ENCODE measurements at regions not wholly inside any gene's neighbourhood (a gene's known extent, or its start where the extent isn't known, plus 50 kb on each side); places are given as distances from the start of the nearest gene placed in this dataset.

- ATAC-seq (ENCODE audit: low read depth) = no peak
- H3K4me1 ChIP-seq (ENCODE audit: control insufficient read depth in 2 of 2, insufficient read depth in 2 of 2, low read length in 2 of 2) = peaks cover 0 to 10% of the 10 kb centered on the region in 2 donors
- H3K27ac ChIP-seq (ENCODE audit: low read length in 2 of 2) = no peak overlapping the region
- H3K27me3 ChIP-seq (replicated peaks in 1 of 4; ENCODE audit: control extremely low read depth in 1 of 4, control insufficient read depth in 3 of 4, insufficient read depth in 4 of 4, low read length in 3 of 4) = peaks cover 0 to 24% (median 11%) of the 10 kb centered on the region in 4 experiments
- Mint-ChIP-seq H3K27ac (no peak overlapping the region), H3K9me3 (ENCODE audit: insufficient read depth) (no peaks in the 10 kb centered on the region), H3K27me3 (peaks cover 34% of the 10 kb centered on the region), H3K4me3 (no peak overlapping the region), H3K4me1 (peaks cover 2% of the 10 kb centered on the region)
- no peak for DNase-seq
- H3K4me3 ChIP-seq (ENCODE audit: control extremely low read depth in 1 of 5, extremely low read depth in 1 of 5, insufficient read depth in 1 of 5, low read depth in 2 of 5, low read length in 4 of 5) = no peak overlapping the region
- no peaks in the 10 kb centered on the region for H3K79me2 ChIP-seq (ENCODE audit: control insufficient read depth, insufficient read depth, low read length)
- H4K20me1 ChIP-seq (ENCODE audit: control insufficient read depth, insufficient read depth, low read length, poor library complexity, severe bottlenecking) = no peaks in the 10 kb centered on the region
- H2AFZ ChIP-seq (ENCODE audit: insufficient read depth, low read depth, low read length, poor library complexity, severe bottlenecking) = no peak overlapping the region
- H3K4me2 ChIP-seq (replicated peaks; ENCODE audit: low read depth, low read length, poor library complexity, severe bottlenecking) = no peak overlapping the region
- ChIA-PET CTCF (no interaction called here), POLR2A (no interaction called here)
- H3K36me3 ChIP-seq (replicated peaks in 1 of 2; ENCODE audit: control extremely low read depth in 1 of 2, control insufficient read depth in 1 of 2, extremely low read depth in 1 of 2, insufficient read depth in 2 of 2, low read length in 1 of 2) = no peaks in the 10 kb centered on the region
- WGBS (ENCODE audit: insufficient coverage) = 60% methylated on average over 10 of the region's 22 CpGs
- peaks cover 0 to 13% (median 0%) of the 10 kb centered on the region in 3 donors for H3K9me3 ChIP-seq (ENCODE audit: control extremely low read depth in 1 of 3, control insufficient read depth in 2 of 3, insufficient read depth in 1 of 3, low read length in 2 of 3)
- intact Hi-C loops (cut with micrococcal nuclease) = no loop called here
- no peak for TF ChIP-seq EZH2 (IDR thresholded peaks at IDR 0.05; ENCODE audit: borderline replicate concordance, insufficient read depth, low read depth, low read length, poor library complexity, severe bottlenecking)
- TF ChIP-seq, protein P1, sequence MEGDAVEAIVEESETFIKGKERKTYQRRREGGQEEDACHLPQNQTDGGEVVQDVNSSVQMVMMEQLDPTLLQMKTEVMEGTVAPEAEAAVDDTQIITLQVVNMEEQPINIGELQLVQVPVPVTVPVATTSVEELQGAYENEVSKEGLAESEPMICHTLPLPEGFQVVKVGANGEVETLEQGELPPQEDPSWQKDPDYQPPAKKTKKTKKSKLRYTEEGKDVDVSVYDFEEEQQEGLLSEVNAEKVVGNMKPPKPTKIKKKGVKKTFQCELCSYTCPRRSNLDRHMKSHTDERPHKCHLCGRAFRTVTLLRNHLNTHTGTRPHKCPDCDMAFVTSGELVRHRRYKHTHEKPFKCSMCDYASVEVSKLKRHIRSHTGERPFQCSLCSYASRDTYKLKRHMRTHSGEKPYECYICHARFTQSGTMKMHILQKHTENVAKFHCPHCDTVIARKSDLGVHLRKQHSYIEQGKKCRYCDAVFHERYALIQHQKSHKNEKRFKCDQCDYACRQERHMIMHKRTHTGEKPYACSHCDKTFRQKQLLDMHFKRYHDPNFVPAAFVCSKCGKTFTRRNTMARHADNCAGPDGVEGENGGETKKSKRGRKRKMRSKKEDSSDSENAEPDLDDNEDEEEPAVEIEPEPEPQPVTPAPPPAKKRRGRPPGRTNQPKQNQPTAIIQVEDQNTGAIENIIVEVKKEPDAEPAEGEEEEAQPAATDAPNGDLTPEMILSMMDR (IDR thresholded peaks at IDR 0.05) = no peak
- H3K9ac ChIP-seq (ENCODE audit: low read length) = no peak overlapping the region
These were observed 1342.2 kb downstream of the BRD1 start for GRCh38 chr22:48485149-48486133.
